ENCODE measurements at regions not wholly inside any gene's neighbourhood (a gene's known extent, or its start where the extent isn't known, plus 50 kb on each side); places are given as distances from the start of the nearest gene placed in this dataset.

DNA sequence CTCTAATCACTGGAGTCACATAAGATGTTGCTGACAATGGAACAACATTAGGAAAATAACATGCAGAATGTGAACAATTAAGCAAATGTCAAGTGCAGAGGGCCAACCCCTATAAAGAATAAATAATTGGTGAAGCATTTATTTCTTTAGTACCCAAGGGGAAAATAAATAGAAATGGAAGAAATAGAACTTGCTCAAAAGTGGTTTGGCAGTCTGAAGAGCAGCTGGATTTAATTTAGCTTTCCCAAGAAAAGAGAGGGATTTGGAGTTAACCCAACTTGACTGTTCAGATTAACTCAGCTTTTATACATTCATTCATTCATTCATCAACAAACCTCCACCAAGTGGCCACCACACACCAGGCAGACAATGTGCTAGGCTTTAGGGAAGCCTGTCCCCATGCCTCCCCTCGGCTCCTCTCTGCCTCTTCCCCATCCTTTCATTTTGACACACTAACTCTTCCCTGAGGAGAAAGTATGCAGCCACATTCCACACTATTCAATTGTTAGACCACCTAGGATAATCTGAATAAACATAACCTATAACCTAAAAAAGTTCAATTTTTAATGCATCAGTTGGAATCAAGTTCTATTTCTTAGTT is 295.5 kb downstream of the AHR start:
- no peak for DNase-seq (ENCODE audit: low read depth in 2 of 3, low spot score in 2 of 3)

GRCh38 chr7:17595546-17595945 is 297.1 kb downstream of the AHR start:
- DNase-seq (ENCODE audit: low read depth in 2 of 3, low spot score in 2 of 3): no peak

GRCh38 chr7:17598305-17598704 is 299.9 kb downstream of the AHR start:
- no peak for DNase-seq (ENCODE audit: low read depth in 2 of 3, low spot score in 2 of 3)

- DNase-seq (ENCODE audit: low read depth in 2 of 3, low spot score in 2 of 3): no peak
Observed at GRCh38 chr7:17598846-17599245, 300.4 kb downstream of the AHR start.

GRCh38 chr7:17599733-17600339 is 301.4 kb downstream of the AHR start:
- no peak for DNase-seq (ENCODE audit: low read depth in 2 of 3, low spot score in 2 of 3)

- no peak for DNase-seq (ENCODE audit: low read depth in 2 of 3, low spot score in 2 of 3)
Observed at GRCh38 chr7:17600340-17600752, 301.9 kb downstream of the AHR start.

DNA sequence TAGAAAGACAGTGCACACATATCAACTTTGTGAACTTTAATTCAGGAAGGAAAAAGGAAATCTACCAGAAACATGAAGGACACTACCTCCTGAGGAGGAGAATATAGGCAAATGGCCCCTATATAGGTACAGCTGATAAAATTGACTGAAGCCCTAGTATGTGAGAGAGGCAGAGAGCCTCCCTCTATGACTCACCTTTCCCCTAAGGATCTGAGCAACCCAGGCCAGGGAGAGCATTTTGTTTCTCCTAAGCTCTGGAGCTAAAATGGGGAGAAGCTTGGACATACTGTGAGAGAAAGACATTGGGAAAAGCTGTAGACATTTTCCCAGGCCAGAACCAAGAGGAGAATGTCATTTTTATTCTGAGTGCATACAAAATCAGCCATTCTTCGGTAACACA is 303.5 kb downstream of the AHR start:
- no peak for DNase-seq (ENCODE audit: low read depth in 2 of 3, low spot score in 2 of 3)

GRCh38 chr7:17608114-17608833 is 309.8 kb downstream of the AHR start:
- DNase-seq (ENCODE audit: low read depth in 2 of 3, low spot score in 2 of 3): no peak

DNA sequence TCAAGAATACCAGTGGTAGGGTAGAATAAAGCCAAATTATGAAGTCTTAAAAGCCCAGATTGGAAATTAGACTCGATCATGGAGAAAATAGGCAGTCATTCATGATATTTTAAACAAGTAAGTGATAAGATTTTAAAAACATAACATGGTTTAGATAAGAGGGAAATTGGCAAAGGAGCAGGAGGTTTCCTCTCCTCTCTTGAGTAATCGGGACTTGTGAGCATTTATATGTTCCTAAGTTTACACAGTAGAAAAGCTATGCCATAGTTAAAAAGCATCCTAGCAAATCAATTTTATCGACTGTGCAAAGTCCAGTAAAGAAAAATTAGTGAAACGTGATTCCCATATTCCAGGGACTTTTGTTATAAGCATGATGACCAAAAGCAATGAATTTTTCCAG is 313.2 kb downstream of the AHR start:
- no peak for DNase-seq (ENCODE audit: low read depth in 2 of 3, low spot score in 2 of 3)

DNA sequence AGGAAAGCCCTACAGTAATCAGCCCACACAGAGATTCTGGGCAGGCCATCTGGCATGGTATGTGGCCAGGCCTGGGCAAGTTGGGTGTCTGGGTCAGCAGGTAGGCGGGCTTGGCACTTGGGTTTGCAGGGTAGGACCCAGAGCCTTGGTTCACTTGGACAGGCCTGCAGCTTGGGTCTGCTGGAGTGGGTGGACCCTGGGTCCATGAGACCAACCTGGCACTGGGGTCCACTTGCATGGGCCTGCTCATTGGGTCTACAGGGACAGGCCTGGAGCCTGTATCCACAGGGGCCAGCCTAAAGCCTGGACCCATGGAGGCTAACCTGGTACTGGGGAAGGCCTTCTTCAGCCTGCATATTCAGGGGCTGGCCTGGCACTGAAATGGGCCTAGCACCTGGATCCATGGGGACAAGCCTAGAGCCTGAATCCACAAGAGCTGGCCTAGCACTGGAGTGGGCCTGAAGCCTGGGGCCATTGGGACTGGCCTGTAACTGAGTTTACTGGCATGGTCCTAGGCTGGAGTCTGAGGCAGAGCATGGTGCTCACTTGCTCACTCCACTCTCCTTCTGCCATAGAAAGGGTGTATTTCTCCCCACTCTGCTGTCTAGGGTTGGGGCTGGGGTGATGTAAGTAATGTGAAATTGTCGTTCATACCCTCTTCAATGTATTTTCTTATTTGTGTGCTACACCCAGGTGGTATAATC is 315.0 kb downstream of the AHR start:
- no peak for DNase-seq (ENCODE audit: low read depth in 2 of 3, low spot score in 2 of 3)

- DNase-seq (ENCODE audit: low read depth in 2 of 3, low spot score in 2 of 3): no peak
Observed at GRCh38 chr7:17617380-17617779, 318.9 kb downstream of the AHR start.

- no peak for DNase-seq (ENCODE audit: low read depth in 2 of 3, low spot score in 2 of 3)
Observed at GRCh38 chr7:17617857-17618651, 319.6 kb downstream of the AHR start.

- no peak for DNase-seq (ENCODE audit: low read depth in 2 of 3, low spot score in 2 of 3)
Observed at GRCh38 chr7:17618652-17618974, 320.2 kb downstream of the AHR start.

- DNase-seq (ENCODE audit: low read depth in 2 of 3, low spot score in 2 of 3): no peak
Observed at GRCh38 chr7:17619196-17619818, 320.9 kb downstream of the AHR start.

GRCh38 chr7:17620566-17620965 is 319.7 kb downstream of the SNX13 start:
- no peak for DNase-seq (ENCODE audit: low read depth in 2 of 3, low spot score in 2 of 3)

GRCh38 chr7:17622451-17622850 is 317.8 kb downstream of the SNX13 start:
- no peak for DNase-seq (ENCODE audit: low read depth in 2 of 3, low spot score in 2 of 3)

- DNase-seq (ENCODE audit: low read depth in 2 of 3, low spot score in 2 of 3): no peak
Observed at GRCh38 chr7:17623546-17624185, 316.6 kb downstream of the SNX13 start.

DNA sequence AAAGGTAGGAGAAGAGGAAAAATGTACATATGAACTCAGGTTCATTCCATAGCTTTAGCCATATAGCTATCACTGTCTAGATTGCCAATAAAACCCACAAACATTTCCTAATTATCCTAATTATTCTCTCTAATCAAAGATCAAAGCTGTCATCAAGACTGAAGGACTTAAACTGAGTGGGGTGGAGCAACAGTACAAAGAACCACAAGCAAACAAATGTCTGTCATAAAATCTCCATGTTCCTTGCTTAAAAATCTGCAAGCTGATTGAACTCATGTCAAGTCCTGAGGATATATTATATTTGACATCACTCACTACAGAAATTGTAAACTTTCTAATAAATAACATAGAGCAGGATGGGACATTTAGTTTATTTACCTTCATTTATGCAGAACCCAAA is 315.9 kb downstream of the SNX13 start:
- DNase-seq (ENCODE audit: low read depth in 2 of 3, low spot score in 2 of 3): no peak

DNA sequence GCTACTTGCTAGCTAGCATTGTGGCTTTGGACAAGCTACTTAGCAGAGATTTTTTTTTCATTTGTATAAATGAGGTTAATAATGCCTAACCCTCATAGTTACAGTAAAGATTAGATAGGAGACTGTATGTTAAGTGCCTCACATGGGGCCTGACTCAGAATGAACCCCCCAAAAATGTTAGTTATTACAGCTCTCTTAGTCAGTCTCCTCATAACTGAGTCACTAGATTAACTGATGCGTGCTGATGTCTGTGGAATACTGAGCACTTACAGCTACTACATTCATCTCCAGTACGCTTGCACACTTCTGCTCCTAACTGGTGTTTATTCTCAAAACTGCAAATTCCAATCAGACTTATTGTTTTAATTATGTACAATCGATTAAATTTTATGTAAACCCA is 315.3 kb downstream of the SNX13 start:
- no peak for DNase-seq (ENCODE audit: low read depth in 2 of 3, low spot score in 2 of 3)

DNA sequence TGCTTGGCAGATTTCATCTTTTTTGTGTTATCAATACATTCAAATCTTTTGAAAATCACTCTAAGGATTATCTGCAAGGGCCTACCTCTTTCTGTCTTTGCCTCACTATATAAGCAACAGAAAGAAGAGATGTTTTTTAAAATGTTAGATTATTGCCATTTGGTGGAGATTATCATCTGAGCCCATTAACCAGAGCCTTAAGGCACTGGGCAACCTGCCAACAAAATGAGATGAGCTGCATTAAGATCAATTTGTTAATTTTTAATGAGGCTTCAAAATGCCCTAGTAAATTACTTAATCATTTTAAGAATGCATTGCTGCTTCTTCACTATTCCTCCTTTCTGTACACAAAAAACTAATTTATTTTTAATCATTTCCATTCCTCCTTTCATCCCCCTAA is 314.1 kb downstream of the SNX13 start:
- DNase-seq (ENCODE audit: low read depth in 2 of 3, low spot score in 2 of 3): peak in 1 of 3 donors; percentile 9

Measured in hematopoietic multipotent progenitor cell (in vitro differentiated cells).